GM19035 (cell line): ENCODE measurements at regions not wholly inside any gene's neighbourhood (a gene's known extent, or its start where the extent isn't known, plus 50 kb on each side); places are given as distances from the start of the nearest gene placed in this dataset.
A peak's percentile ranks its signal among the peaks of the same experiment; 100 is the strongest.

ENCODE experiments used
- ATAC-seq: cut with Tn5 transposase; IDR thresholded peaks from one replicate; pipeline ENCODE4 v1.9.1; 2021; ENCODE audit not compliant: unreplicated experiment

DNA sequence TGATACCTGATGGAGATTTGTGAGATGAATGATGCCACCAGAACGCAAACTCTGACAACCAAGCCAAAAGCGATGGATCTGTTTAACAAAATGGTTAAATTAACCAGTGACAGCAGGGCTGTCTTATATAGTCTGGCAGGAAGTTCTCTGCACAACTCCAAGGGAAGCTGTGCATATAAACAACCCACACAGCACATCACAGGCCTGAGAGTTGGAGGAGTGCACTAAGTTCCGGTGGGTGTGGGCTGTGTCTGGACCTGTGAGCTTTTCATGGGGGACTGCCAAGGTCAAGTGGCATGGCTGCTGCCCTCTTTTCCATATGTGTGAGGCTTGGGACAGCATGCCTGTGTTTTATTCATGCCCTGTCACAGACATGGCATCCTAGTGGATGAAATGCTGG lies 414.6 kb upstream of the TRIB2 start:
- ATAC-seq: no peak

DNA sequence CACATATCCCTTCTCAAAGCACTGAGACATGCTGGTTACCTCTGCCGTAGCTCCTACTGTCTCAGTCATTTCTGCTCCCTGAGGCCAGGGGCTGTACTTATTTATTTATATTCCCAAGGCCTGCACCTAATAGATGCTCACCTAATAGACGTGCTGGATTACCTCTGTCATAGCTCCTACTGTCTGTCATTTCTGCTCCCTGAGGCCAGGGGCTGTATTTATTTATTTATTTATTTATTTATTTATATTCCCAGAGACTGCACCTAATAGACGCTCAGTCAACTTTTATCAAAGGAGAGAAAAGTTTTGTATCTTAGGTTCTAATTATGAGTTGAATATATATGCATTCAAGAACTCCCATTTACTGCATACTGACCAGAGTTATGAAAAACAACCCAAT lies 414.0 kb upstream of the TRIB2 start:
- no peak for ATAC-seq

DNA sequence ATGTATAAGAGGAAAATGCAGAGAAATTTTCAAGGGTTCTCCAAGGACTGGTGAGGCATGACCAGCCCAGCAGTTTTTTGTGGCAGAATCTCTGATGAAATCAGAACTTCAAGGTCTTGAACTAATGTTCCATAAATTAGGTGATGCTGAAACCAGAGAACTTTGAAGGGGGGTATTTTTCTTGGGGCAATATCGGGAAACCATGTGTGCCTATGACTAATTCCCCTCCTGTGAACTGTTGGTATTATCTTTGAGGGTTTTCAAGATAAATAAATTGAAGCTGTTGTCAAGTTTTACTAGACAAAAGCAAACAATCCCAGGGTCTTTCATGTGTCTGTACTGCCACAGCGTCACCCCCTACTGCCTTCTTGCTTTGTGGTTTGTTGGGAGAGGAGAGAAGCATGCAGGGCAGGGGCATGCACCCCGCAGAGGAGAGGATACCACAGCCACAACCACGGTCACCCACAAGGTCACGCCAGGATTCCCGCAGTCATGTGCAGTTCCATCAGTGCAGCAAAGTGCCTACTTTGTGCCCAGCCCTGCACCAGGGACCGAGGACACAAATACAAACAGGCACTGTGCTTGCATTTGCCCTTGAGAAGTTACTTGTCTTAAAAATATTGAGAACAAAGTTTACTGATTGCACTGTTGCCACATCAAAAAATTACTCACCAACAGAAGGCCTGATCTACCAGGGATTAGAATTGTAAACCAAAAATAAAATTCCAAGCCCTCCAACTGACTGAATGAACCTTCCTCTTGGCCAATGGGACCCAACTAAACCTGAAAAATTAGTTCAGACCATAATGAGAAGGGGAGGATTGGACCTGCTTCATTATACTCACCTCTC lies 413.3 kb upstream of the TRIB2 start:
- ATAC-seq: no peak

DNA sequence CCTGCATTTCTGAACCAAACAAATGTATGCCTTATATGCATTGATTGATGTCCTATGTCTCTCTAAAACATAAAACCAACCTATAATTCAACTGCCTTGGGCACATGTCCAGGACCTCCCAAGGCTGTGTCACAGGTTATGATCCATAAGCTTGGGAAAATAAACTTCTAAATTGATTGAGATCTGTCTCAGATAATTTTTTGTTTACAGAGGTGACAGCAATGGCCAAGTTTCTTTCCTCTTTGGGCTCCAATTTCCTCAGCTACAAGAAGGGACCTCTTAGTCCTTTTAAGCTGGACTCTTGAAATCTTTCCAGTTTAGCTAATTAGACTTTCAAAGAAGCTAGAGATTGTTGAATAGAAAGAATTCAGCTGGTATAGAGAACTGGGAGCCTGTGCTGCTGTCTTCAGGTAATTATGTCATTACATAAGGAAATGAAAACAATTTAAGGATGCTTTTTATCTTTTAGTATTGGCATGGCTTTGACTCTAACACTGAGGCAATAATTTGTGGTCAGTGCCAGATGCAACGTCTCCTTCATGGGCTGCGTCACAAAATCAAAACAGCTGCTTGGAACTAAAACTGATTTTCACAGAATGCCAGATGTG lies 412.1 kb upstream of the TRIB2 start:
- no peak for ATAC-seq

DNA sequence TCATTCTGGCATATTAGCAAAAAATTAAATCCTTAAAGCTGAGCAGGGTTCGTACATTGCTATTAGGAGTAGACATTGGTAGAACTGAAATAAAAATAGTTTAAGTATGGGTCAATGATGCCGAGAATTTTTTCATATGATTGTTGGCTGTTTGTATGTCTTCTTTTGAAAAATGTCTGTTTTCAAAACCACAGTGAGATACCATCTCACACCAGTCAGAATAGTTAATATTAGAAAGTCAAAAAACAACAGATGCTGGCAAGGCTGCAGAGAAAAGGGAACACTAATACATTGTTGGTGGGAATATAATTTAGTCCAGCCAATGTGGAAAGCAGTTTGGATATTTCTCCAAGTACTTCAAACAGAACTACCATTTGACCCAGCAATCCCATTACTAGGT lies 410.8 kb upstream of the TRIB2 start:
- no peak for ATAC-seq

DNA sequence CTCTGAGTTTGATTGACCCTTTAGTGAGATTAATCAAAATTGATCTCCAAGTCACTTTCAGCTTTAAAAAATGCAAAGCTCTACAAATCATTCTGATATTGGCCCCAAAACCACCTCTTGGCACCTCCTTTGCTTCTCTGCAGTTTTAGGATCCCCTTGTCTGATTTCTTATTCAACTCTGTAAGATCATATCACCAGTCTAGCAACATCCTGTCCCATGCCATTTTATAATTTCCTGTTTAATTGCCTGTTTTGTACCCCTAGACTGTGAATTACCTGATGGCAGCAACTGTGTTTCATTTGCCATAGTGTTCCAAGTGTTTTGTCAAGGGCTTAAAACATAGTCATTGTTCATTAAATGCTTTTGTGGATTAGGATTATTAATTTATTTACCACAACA lies 406.3 kb upstream of the TRIB2 start:
- ATAC-seq: no peak

DNA sequence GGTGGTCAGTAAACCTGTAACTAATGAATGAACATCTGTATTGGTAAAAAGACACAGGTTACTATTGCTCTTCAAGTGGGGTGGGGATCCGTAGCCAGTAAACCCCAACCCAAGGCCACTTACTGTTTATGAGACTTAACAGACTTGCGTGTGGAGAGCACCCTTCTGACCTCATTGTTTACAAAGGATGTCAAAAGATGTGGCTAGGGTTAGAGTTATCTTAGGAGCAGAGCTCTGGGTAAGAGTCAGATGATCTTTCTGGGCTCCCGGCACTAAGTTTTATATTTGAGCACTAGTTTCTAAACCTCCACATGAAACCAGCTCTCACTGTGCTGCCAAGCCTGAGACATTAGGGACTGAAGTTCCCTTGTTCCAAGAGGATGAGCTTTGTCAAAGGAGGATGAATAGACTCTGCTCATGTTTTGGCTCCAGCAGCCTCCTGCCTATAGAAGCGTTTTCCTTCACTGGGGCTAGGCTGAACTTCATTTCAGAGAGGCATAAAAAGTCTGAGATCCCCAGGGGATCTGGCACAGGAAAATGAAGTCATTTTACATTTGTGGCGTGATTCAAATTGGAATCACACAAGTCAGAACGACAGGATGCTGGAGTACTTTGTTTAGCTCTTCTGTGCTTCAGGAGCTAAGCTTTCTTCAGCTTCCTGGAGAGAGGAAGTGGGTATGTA lies 403.1 kb upstream of the TRIB2 start:
- no peak for ATAC-seq

DNA sequence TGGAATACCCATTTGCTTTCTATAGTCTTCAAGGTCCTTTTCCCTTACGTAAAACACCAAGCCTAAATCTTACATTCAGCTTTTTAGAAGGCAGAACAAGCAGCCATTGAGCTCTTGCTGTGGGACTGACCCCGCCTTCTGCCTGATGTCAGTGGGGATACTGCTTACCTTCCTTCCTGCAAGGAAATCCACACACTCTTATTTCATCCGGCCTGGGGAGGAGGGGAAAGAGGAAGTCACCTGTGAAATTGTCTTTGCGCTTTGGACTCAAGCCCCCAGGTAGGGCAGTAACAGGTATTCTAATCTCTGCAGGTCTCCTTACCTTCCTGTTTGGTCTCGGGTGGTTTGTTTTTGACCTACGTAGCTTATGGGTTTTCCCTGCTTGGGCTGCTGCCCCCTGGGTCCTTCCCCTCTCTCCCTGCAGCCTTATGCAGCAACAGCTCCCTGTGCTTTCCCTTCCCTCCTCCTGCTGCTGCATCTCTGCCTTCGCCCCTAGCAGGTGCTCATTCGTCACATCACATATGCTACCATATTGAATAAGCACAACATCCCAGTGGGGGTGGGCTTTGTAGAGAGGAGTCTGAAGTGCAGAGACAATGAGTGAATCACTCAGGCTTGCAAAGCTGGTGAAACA lies 402.5 kb upstream of the TRIB2 start:
- no peak for ATAC-seq

DNA sequence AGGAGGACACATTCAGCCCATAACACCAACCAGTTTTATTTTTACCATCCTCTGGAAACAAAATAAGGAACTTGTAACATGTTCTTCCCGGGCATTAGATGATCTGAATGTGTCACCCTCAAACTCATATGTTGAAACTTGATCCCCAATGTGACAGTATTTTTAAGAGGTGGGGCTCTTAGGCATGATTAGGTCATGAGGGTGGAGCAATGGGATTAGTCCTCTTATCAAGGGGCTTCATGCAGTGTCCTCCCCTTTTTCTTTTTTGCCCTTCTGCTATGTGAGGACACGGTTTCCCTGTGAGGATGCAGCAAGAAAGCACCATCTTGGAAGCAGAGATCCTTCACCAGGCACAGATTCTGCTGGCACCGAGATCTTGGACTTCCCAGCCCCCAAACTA lies 401.5 kb upstream of the TRIB2 start:
- no peak for ATAC-seq

DNA sequence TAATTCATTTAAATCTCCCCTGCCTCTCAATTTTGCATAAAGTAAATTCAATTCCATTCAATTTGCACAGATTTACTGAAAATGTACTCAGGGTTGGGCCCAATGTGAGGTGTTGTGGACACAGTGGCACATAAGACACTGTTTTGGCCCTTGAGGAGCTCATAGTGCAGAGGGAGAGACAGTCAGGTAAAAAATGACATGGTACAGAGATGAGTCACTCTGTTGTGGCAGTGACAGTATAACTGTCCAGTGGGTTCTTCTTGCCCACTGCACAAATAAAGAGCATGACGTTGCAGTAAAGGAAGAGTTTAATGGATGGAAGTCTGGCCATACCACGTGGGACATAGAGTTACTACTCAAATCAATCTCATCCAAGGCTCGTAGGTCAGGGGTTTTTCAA lies 400.3 kb upstream of the TRIB2 start:
- ATAC-seq: no peak

DNA sequence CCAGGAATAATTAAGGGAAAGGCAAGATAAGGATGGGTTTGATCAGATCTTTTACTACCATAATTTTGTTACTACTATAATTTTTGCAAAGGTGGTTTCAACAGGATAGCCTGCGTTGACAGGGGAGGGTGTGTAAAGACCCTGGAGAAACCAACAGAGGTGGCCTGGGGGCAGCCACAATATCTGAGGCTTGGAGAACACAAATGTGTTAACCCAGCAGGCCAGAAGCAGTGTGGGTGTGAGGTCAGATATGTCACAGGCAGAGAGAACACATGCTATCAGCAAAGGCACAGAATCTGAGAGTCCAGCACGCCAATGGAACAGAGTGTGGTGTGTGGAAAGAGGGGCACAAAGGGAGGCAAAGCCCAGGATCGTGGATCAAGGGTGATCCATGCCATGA lies 399.4 kb upstream of the TRIB2 start:
- no peak for ATAC-seq

DNA sequence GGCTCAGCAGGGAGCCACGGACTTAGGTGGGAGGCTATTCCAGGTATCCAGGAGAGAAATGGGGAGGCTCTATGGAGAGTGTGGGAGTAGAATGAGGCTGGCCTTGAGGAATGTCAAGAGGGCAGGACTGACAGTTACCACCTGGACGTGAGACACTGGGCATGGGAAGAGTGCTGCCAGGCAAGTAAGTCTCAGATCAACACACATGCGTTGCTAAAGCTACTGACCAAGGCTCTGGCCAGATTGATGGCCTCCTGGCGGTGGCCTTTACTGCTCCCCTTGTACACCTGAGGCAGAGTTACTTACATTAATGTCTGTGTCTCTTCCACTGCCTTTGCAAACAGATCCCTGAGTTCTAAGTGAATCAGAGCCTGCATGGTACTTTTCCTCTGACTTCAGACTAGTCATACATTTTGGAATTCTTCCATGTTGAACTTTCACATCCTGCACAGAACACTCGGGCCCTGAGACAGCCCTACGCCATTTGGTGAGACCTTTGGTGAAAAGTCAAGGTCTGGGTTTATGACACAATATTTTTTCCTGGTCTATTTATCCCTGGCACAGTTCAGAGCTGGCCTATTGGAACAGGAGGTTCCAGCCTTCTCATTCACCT lies 398.8 kb upstream of the TRIB2 start:
- no peak for ATAC-seq

DNA sequence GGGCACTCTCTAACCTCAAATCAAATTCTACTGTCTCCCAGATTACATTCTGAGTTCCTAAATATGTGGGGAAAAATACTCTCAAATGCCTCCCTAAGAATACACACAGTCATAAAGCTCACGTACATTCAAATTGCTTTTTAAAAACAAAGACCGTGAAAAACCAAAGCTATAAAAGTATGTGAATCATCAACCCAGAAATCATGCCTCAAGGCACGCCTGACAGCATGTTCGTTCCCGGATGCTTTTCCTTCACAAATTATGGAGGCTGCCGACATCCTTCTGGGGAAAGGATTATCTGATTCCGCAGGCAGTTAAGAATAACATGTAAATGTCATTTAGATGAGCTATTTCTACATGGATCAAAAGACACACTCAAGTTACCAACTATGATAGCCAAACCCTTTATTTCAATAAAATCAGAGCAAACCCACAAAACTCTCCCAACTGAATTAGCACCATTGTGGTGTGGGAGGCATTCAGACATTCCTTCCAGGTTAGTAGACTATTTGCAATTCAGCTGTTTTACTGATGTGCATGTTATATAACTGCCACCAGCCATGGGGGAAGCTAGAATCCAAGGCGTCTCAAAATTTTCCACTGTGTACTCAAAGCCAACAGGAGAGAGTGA lies 398.2 kb upstream of the TRIB2 start:
- no peak for ATAC-seq

DNA sequence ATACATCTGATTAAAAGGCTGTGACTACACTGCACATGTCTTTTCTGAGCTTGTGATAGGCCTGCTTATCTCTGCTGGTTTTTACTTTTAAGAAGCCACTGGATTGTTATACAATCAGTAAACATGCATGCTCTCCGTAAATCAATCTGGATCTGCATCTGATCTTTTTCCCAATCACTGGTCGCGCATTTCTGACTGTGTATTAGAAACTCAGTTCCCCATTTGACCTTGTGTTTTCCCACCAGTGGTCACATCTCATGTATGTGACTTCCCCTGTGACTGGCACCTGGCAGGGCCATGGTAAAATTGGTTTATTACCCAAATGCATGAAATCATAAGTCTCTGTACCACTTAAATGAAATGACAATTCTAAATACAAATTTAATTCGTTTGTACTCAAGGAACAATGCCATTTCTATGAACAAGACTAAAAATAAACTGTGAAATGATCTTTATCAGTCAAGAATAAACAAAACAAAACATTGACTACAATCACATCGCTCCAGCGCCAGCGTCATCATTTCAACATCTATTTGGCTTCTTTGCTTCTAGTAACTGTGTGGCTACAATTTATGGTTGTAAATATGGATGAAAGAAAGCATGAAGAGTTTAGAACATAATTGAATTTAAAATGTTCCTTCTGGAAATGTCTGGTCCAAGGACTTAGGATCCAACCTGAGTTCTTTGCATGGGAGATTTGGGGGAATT lies 396.6 kb upstream of the TRIB2 start:
- no peak for ATAC-seq

DNA sequence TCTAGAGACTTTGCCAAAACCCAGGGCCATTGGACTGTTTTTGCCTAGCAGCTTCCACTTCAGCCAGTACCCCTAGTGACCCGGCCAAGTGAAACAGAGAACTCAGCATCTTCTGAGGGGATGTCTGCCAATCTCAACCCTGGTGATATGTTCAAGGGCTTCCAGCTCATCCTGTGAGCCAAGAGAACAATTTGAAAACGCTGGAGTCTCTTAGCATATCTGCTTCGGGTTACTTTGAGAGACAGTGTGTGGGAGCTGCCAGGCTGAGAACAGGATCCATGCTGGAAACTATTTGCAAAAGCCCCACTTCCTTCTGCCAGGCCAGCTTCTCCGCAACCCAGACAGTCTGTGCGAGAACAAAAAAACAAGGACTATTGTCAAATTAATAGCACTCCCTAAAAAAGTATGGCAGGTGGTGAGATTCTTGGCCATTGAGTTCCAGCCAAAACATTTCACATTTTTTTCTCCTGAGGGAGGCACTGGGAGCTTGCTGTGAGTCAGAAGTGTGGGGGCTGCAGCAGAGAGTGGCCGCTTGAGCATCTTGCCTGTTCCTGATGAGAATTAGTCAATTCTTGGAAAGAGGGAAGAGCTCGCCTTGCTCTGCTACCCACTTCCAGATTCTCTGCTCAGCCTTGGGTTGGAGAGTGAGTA lies 395.6 kb upstream of the TRIB2 start:
- no peak for ATAC-seq

DNA sequence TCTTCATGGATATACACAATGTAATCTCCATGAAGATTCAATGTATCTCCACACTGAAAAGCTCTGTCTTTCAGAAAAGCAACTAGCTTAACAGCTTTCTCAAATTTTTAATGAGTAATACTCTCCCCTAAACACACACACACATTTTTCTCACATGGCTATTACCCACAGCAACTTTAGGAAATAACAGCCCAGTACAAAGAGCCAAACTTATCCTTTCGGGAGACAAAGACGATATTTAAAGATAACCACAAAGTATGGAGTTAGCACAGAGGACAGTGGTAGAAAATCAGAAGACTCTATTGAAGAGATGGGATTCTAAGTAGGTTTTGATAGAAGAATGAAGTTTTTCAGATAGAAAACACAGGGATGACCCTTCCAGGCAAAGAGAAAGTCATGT lies 394.9 kb upstream of the TRIB2 start:
- no peak for ATAC-seq

DNA sequence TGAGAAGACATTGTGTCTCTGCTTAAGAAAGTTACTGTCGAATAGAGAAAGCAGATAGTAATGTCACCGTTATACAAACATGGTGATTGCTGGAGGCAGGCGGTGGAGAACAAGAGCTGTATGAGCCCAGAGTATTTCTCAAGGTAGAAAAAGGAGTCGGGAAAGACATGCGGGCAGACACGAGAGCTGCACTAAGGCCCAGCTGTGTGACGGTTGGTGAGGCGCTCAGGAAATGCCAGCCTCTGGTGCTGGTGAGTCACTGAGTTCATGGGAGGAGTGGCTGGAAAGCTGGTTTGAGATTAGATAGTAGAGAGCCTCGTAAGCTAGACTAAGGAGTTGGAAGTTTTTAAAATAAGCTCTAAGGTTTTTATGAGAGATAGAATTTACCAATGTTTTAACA lies 390.9 kb upstream of the TRIB2 start:
- ATAC-seq: no peak

DNA sequence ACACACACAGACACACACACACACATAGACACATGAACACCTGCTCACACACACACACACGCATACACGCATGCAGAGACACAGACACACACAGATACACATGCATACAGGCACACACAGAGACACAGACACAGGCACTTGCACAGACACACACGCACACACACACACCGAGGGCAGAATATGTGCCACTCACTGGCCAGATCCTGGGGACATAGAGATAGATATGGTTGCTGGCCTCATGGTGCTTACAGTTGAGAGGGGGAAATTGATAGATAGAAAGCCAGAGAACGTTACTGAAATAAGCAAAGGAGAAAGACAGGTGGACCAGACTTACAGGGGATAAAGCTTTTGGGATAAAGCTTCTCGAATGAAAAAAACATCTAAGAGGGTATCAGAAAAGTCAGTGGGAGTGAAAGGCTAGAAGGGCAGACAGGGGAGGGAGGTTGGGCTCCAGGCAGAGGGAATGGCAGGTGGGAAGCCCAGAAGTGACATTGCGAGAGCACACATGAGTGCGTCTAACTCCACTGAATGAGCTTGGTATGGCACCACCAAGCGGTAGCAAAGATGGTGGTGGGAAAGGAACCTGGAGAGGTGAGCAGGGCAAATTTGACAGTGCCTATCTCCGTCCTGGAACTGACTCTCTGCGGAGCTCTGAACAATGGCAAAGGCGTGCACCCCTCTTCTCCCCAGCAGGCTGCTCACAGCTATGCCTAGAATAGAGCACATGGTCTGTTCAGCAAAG lies 390.1 kb upstream of the TRIB2 start:
- peak; percentile 76 for ATAC-seq

DNA sequence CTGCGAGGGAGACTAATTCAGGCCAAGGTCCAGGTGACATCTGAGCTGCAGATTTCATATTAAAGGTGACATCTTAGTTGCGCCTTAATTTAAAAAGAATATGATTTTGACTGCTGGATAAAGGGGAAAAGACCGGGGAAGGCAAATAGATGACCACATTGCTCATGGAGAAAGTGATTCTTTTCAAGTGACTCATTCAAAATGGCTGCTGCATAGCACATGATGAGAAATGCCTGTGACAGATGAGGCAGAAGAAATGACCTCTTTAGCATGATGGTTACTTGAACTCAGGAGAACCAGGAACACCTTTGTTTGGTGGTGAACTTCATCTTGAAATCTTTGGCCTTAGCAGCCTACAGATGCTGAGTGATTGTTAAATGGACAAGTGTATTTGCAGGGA lies 385.8 kb upstream of the TRIB2 start:
- ATAC-seq: no peak
